ENCODE measurements at regions not wholly inside any gene's neighbourhood (a gene's known extent, or its start where the extent isn't known, plus 50 kb on each side); places are given as distances from the start of the nearest gene placed in this dataset.

DNA sequence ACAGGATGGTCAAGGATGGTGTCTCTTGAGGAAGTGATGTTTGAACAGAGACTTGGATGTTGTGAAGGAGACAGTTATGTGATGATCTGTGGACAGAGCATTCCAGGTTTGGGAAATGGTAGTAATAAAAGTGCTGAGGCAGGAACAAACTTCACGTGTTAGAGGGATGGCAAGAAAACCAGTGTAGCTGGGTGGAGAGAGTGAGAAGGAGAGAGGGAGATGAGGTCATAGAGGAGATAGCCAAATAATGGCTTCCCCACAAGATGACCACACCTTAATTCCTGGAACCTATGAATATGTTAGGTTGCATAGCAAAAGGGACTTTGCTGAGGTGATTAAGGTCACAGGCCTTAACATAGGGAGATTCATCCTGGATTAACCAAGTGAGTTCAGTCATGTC is 75.6 kb upstream of the GPR50 start:
- TF ChIP-seq, protein P1, sequence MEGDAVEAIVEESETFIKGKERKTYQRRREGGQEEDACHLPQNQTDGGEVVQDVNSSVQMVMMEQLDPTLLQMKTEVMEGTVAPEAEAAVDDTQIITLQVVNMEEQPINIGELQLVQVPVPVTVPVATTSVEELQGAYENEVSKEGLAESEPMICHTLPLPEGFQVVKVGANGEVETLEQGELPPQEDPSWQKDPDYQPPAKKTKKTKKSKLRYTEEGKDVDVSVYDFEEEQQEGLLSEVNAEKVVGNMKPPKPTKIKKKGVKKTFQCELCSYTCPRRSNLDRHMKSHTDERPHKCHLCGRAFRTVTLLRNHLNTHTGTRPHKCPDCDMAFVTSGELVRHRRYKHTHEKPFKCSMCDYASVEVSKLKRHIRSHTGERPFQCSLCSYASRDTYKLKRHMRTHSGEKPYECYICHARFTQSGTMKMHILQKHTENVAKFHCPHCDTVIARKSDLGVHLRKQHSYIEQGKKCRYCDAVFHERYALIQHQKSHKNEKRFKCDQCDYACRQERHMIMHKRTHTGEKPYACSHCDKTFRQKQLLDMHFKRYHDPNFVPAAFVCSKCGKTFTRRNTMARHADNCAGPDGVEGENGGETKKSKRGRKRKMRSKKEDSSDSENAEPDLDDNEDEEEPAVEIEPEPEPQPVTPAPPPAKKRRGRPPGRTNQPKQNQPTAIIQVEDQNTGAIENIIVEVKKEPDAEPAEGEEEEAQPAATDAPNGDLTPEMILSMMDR (conservative IDR thresholded peaks at IDR 0.05 in 1 of 2, IDR thresholded peaks at IDR 0.05 in 1 of 2; ENCODE audit: extremely low read depth in 1 of 2, insufficient read depth in 1 of 2, low read depth in 1 of 2, low read length in 2 of 2), result no peak
- TF ChIP-seq EZH2 (IDR thresholded peaks at IDR 0.05; ENCODE audit: borderline replicate concordance, low read length), result no peak
